Retinal pigment epithelial cell (primary cell): ENCODE measurements at regions not wholly inside any gene's neighbourhood (a gene's known extent, or its start where the extent isn't known, plus 50 kb on each side); places are given as distances from the start of the nearest gene placed in this dataset.
A peak's percentile ranks its signal among the peaks of the same experiment; 100 is the strongest.

ENCODE experiments used
- DNase-seq: peaks from one replicate; pipeline ENCODE4 v3.0.0-alpha.2; 2010; ENCODE audit warnings: low read depth
- H3K4me3 ChIP-seq: 2 replicates; pipeline ENCODE4 v1.5.1; 2011; ENCODE audit warnings: mild to moderate bottlenecking, low read length, control low read depth, moderate library complexity
- CTCF ChIP-seq: conservative IDR thresholded peaks from 2 replicates; pipeline ENCODE4 v1.5.1; 2011; ENCODE audit warnings: low read depth, low read length, control low read depth, inconsistent platforms

GRCh38 chr7:47724335-47724982, 142.5 kb upstream of the TNS3 start:
- DNase-seq: peak; percentile 60
- no peak overlapping the region for H3K4me3 ChIP-seq
- TF ChIP-seq CTCF: no peak

- TF ChIP-seq CTCF: no peak
- H3K4me3 ChIP-seq: no peak overlapping the region
- DNase-seq: no peak
These were observed 140.2 kb upstream of the TNS3 start for GRCh38 chr7:47722126-47722525.

GRCh38 chr7:47721670-47722069, 139.8 kb upstream of the TNS3 start:
- DNase-seq: no peak
- TF ChIP-seq CTCF: no peak
- H3K4me3 ChIP-seq: no peak overlapping the region

- no peak for TF ChIP-seq CTCF
- no peak overlapping the region for H3K4me3 ChIP-seq
- DNase-seq: no peak
These were observed 139.0 kb upstream of the TNS3 start for GRCh38 chr7:47720907-47721244.

- TF ChIP-seq CTCF: no peak
- DNase-seq: no peak
- no peak overlapping the region for H3K4me3 ChIP-seq
These were observed 138.4 kb upstream of the TNS3 start for GRCh38 chr7:47720141-47720906.

- H3K4me3 ChIP-seq: no peak overlapping the region
- TF ChIP-seq CTCF: no peak
- DNase-seq: no peak
These were observed 137.8 kb upstream of the TNS3 start for GRCh38 chr7:47719675-47720074.

GRCh38 chr7:47715631-47716068, 133.7 kb upstream of the TNS3 start:
- no peak overlapping the region for H3K4me3 ChIP-seq
- no peak for TF ChIP-seq CTCF
- no peak for DNase-seq
